ENCODE measurements at regions not wholly inside any gene's neighbourhood (a gene's known extent, or its start where the extent isn't known, plus 50 kb on each side); places are given as distances from the start of the nearest gene placed in this dataset.
A peak's percentile ranks its signal among the peaks of the same experiment; 100 is the strongest.

DNA sequence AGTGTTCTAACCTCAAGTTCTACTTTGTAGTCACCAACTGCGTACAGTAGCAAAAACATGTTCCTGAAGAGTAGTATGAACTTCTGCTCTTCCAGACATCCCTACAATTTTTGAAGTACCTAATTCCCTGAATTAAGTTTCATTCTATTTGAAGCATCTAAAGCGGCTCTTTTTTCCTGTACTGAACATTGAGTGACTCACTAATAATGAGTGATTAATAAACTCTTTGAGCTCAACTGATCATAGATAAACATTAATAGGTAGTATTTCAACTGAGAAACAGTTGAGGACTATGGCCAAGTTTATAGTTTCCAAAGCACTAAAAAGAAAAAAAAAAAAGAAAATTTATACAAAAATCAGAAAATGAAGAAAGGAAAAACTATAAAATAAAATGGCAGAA lies 683.1 kb downstream of the LTN1 start:
- FAIRE-seq (peak; percentile 5), DNase-seq (ENCODE audit: low read depth) (no peak)
- no peak overlapping the region for H3K4me2 ChIP-seq (ENCODE audit: low read length)
- no peak for TF ChIP-seq EZH2 (IDR thresholded peaks at IDR 0.05; ENCODE audit: insufficient read depth, low read length)
- TF ChIP-seq, protein P1, sequence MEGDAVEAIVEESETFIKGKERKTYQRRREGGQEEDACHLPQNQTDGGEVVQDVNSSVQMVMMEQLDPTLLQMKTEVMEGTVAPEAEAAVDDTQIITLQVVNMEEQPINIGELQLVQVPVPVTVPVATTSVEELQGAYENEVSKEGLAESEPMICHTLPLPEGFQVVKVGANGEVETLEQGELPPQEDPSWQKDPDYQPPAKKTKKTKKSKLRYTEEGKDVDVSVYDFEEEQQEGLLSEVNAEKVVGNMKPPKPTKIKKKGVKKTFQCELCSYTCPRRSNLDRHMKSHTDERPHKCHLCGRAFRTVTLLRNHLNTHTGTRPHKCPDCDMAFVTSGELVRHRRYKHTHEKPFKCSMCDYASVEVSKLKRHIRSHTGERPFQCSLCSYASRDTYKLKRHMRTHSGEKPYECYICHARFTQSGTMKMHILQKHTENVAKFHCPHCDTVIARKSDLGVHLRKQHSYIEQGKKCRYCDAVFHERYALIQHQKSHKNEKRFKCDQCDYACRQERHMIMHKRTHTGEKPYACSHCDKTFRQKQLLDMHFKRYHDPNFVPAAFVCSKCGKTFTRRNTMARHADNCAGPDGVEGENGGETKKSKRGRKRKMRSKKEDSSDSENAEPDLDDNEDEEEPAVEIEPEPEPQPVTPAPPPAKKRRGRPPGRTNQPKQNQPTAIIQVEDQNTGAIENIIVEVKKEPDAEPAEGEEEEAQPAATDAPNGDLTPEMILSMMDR (IDR thresholded peaks at IDR 0.05; ENCODE audit: insufficient read depth, low read depth, low read length): no peak
- H3K9me3 ChIP-seq (ENCODE audit: insufficient read depth, low read depth, low read length): no peaks in the 10 kb centered on the region
- no peak overlapping the region for H3K27ac ChIP-seq (ENCODE audit: low read depth, low read length)
- no peak overlapping the region for H3K4me3 Mint-ChIP-seq (ENCODE audit: unreplicated experiment)
- H3K4me1 Mint-ChIP-seq (ENCODE audit: low read depth, unreplicated experiment): peaks cover 6% of the 10 kb centered on the region
- H2AFZ ChIP-seq (ENCODE audit: low read depth, low read length): no peak overlapping the region
- H3K36me3 Mint-ChIP-seq (ENCODE audit: low read depth, unreplicated experiment): no peaks in the 10 kb centered on the region
- H3K9me3 Mint-ChIP-seq (ENCODE audit: unreplicated experiment): no peaks in the 10 kb centered on the region
- no peaks in the 10 kb centered on the region for H3K27me3 ChIP-seq (ENCODE audit: insufficient read depth, low read length)
- H3K9ac ChIP-seq (ENCODE audit: low read length): no peak overlapping the region
- no peak overlapping the region for H3K27ac Mint-ChIP-seq (ENCODE audit: unreplicated experiment)
- no peaks in the 10 kb centered on the region for H3K27me3 Mint-ChIP-seq (ENCODE audit: low read depth, unreplicated experiment)
- H3K79me2 ChIP-seq (ENCODE audit: insufficient read depth, low read length): no peaks in the 10 kb centered on the region
- no peak overlapping the region for H3K4me3 ChIP-seq (ENCODE audit: insufficient read depth, low read depth, low read length)
- H4K20me1 ChIP-seq (ENCODE audit: insufficient read depth, low read length): no peaks in the 10 kb centered on the region
- H3K4me1 ChIP-seq (ENCODE audit: insufficient read depth, low read length): no peaks in the 10 kb centered on the region
- H3K36me3 ChIP-seq (ENCODE audit: insufficient read depth, low read length): no peaks in the 10 kb centered on the region

DNA sequence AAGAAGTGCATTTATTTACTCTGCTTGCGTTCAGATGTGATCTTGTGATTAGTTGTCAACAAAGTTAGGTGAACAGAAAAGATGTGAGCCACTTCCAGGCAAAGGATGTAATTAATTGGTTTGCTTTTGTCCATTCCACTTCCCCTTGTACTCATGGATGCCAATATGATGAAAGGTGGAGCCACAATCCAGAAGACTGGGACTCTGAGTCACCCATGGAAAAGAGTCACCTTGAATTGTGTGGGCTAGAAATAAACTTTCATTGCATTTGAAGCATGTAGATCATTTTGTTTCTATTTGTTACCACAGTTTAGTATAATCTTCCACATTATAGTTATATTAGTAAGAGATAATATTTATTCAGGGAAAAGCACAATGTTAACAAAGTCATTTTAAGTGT lies 684.2 kb downstream of the LTN1 start:
- FAIRE-seq: no peak

DNA sequence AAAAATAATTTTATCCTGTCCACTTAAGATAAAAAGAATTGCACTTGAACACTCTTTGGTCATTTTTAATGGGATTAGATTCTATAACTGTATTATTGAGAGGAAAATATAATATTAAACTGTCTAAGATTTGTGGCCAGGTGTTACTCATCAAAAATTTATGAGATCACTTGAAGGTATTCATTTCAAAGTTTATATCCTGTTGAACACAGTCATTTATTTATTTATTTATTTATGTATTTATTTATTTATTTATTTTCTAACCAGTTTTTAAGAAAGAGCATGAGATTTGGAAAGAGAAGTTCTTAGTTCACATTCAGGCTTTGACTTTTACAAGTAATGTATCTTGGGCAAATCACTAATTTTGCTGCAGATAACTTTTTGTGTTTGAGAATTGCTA lies 692.7 kb downstream of the LTN1 start:
- peaks cover 3% of the 10 kb centered on the region for H3K9me3 ChIP-seq (ENCODE audit: insufficient read depth, low read depth, low read length)
- no peaks in the 10 kb centered on the region for H3K79me2 ChIP-seq (ENCODE audit: insufficient read depth, low read length)
- H3K27me3 Mint-ChIP-seq (ENCODE audit: low read depth, unreplicated experiment): no peaks in the 10 kb centered on the region
- FAIRE-seq: no peak
- no peaks in the 10 kb centered on the region for H3K27me3 ChIP-seq (ENCODE audit: insufficient read depth, low read length)
- H3K4me2 ChIP-seq (ENCODE audit: low read length): no peak overlapping the region
- H3K9me3 Mint-ChIP-seq (ENCODE audit: unreplicated experiment): no peaks in the 10 kb centered on the region
- no peaks in the 10 kb centered on the region for H3K36me3 ChIP-seq (ENCODE audit: insufficient read depth, low read length)
- no peak overlapping the region for H3K27ac ChIP-seq (ENCODE audit: low read depth, low read length)
- no peak overlapping the region for H3K27ac Mint-ChIP-seq (ENCODE audit: unreplicated experiment)
- H3K9ac ChIP-seq (ENCODE audit: low read length): no peak overlapping the region
- H3K4me1 Mint-ChIP-seq (ENCODE audit: low read depth, unreplicated experiment): no peaks in the 10 kb centered on the region
- H3K36me3 Mint-ChIP-seq (ENCODE audit: low read depth, unreplicated experiment): no peaks in the 10 kb centered on the region
- no peak overlapping the region for H3K4me3 Mint-ChIP-seq (ENCODE audit: unreplicated experiment)
- H3K4me3 ChIP-seq (ENCODE audit: insufficient read depth, low read depth, low read length): no peak overlapping the region
- no peaks in the 10 kb centered on the region for H4K20me1 ChIP-seq (ENCODE audit: insufficient read depth, low read length)
- no peak for TF ChIP-seq EZH2 (IDR thresholded peaks at IDR 0.05; ENCODE audit: insufficient read depth, low read length)
- TF ChIP-seq, protein P1 (IDR thresholded peaks at IDR 0.05; ENCODE audit: insufficient read depth, low read depth, low read length): no peak
- DNase-seq (ENCODE audit: low read depth): no peak
- no peaks in the 10 kb centered on the region for H3K4me1 ChIP-seq (ENCODE audit: insufficient read depth, low read length)
- no peak overlapping the region for H2AFZ ChIP-seq (ENCODE audit: low read depth, low read length)

More for the DNA sequence above, 684.2 kb downstream of the LTN1 start:
- no peaks in the 10 kb centered on the region for H3K36me3 ChIP-seq (ENCODE audit: insufficient read depth, low read length)
- H3K27ac ChIP-seq (ENCODE audit: low read depth, low read length): no peak overlapping the region
- TF ChIP-seq, protein P1 (IDR thresholded peaks at IDR 0.05; ENCODE audit: insufficient read depth, low read depth, low read length): no peak
- TF ChIP-seq EZH2 (IDR thresholded peaks at IDR 0.05; ENCODE audit: insufficient read depth, low read length): no peak
- no peaks in the 10 kb centered on the region for H4K20me1 ChIP-seq (ENCODE audit: insufficient read depth, low read length)
- no peak overlapping the region for H3K27ac Mint-ChIP-seq (ENCODE audit: unreplicated experiment)
- no peaks in the 10 kb centered on the region for H3K36me3 Mint-ChIP-seq (ENCODE audit: low read depth, unreplicated experiment)
- no peaks in the 10 kb centered on the region for H3K27me3 Mint-ChIP-seq (ENCODE audit: low read depth, unreplicated experiment)
- no peak overlapping the region for H3K4me2 ChIP-seq (ENCODE audit: low read length)
- no peak overlapping the region for H3K4me3 Mint-ChIP-seq (ENCODE audit: unreplicated experiment)
- no peak overlapping the region for H2AFZ ChIP-seq (ENCODE audit: low read depth, low read length)
- peak; percentile 38 for DNase-seq (ENCODE audit: low read depth)
- no peaks in the 10 kb centered on the region for H3K27me3 ChIP-seq (ENCODE audit: insufficient read depth, low read length)
- no peaks in the 10 kb centered on the region for H3K9me3 ChIP-seq (ENCODE audit: insufficient read depth, low read depth, low read length)
- H3K4me3 ChIP-seq (ENCODE audit: insufficient read depth, low read depth, low read length): no peak overlapping the region
- no peaks in the 10 kb centered on the region for H3K9me3 Mint-ChIP-seq (ENCODE audit: unreplicated experiment)
- H3K4me1 Mint-ChIP-seq (ENCODE audit: low read depth, unreplicated experiment): peaks cover 6% of the 10 kb centered on the region
- H3K9ac ChIP-seq (ENCODE audit: low read length): no peak overlapping the region
- no peaks in the 10 kb centered on the region for H3K79me2 ChIP-seq (ENCODE audit: insufficient read depth, low read length)
- no peaks in the 10 kb centered on the region for H3K4me1 ChIP-seq (ENCODE audit: insufficient read depth, low read length)
